Parathyroid adenoma (tissue), 2 donors: ENCODE measurements at regions not wholly inside any gene's neighbourhood (a gene's known extent, or its start where the extent isn't known, plus 50 kb on each side); places are given as distances from the start of the nearest gene placed in this dataset.

Experiments
- H2AFZ ChIP-seq: fragments of 300-600 bp; sonication (generic); one replicate; pipeline ENCODE4 v1.7.0; 2017; ENCODE audit warnings: antibody characterized with exemption, mild to moderate bottlenecking
- H3K27ac ChIP-seq: fragments of 300-600 bp; sonication (generic); one replicate; pipeline ENCODE4 v1.7.0; 2017
- H3K27me3 ChIP-seq: fragments of 300-600 bp; sonication (generic); one replicate; pipeline ENCODE4 v1.7.0; 2017; ENCODE audit warnings: low read length; ENCODE audit not compliant: control insufficient read depth, insufficient read depth
- H3K36me3 ChIP-seq: fragments of 300-600 bp; sonication (generic); one replicate; pipeline ENCODE4 v1.7.0; 2017; ENCODE audit warnings: low read length; ENCODE audit not compliant: control insufficient read depth, insufficient read depth
- H3K4me1 ChIP-seq: fragments of 300-600 bp; sonication (generic); one replicate; pipeline ENCODE4 v1.7.0; 2017; ENCODE audit warnings: control low read depth
- H3K4me2 ChIP-seq: fragments of 300-600 bp; sonication (generic); one replicate; pipeline ENCODE4 v1.7.0; 2017; ENCODE audit warnings: low read length
- H3K4me3 ChIP-seq: fragments of 300-600 bp; sonication (generic); one replicate; pipeline ENCODE4 v1.7.0; 2017; ENCODE audit warnings: low read depth, low read length
- H3K79me2 ChIP-seq: fragments of 300-600 bp; sonication (generic); one replicate; pipeline ENCODE4 v1.7.0; 2017; ENCODE audit warnings: control low read depth
- H3K9ac ChIP-seq: fragments of 300-600 bp; sonication (generic); one replicate; pipeline ENCODE4 v1.7.0; 2017; ENCODE audit warnings: mild to moderate bottlenecking
- H3K9me3 ChIP-seq: fragments of 300-600 bp; sonication (generic); one replicate; pipeline ENCODE4 v1.7.0; 2017; ENCODE audit warnings: low read length; ENCODE audit not compliant: control insufficient read depth
- TF ChIP-seq, protein P1 (sequence below): fragments of 300-600 bp; sonication (generic); IDR thresholded peaks from one replicate; pipeline ENCODE4 v1.7.0; 2017; ENCODE audit warnings: antibody characterized with exemption, mild to moderate bottlenecking
- donor health status: primary hyperparathyroidism.

DNA sequence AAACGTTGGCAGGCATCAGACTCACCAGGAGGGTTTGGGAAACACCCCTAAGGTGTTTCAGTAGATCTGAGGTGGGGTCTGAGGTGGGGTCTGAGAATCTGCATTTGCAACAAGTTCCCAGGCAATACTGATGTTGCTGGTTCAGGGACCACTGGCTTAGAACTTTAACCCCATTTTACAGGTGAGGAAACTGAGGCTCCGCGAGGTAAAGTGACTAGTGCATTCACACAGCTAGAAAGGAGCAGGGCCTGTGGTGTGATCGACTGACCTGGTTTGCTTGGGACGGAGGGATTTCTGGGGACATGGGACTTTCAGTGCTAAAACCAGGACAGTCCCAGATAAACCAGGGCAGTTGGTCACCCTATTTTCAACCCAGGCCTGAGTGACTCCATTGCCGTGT lies 81.4 kb upstream of the ZNF618 start:
- Histone ChIP-seq H3K4me3 (no peak overlapping the region), H3K4me2 (no peak overlapping the region), H3K79me2 (no peaks in the 10 kb centered on the region), H3K27me3 (no peaks in the 10 kb centered on the region), H3K9ac (no peak overlapping the region), H3K36me3 (no peaks in the 10 kb centered on the region), H2AFZ (no peak overlapping the region), H3K9me3 (no peaks in the 10 kb centered on the region), H3K27ac (no peak overlapping the region), H3K4me1 (no peaks in the 10 kb centered on the region)
- TF ChIP-seq, protein P1, sequence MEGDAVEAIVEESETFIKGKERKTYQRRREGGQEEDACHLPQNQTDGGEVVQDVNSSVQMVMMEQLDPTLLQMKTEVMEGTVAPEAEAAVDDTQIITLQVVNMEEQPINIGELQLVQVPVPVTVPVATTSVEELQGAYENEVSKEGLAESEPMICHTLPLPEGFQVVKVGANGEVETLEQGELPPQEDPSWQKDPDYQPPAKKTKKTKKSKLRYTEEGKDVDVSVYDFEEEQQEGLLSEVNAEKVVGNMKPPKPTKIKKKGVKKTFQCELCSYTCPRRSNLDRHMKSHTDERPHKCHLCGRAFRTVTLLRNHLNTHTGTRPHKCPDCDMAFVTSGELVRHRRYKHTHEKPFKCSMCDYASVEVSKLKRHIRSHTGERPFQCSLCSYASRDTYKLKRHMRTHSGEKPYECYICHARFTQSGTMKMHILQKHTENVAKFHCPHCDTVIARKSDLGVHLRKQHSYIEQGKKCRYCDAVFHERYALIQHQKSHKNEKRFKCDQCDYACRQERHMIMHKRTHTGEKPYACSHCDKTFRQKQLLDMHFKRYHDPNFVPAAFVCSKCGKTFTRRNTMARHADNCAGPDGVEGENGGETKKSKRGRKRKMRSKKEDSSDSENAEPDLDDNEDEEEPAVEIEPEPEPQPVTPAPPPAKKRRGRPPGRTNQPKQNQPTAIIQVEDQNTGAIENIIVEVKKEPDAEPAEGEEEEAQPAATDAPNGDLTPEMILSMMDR: no peak

DNA sequence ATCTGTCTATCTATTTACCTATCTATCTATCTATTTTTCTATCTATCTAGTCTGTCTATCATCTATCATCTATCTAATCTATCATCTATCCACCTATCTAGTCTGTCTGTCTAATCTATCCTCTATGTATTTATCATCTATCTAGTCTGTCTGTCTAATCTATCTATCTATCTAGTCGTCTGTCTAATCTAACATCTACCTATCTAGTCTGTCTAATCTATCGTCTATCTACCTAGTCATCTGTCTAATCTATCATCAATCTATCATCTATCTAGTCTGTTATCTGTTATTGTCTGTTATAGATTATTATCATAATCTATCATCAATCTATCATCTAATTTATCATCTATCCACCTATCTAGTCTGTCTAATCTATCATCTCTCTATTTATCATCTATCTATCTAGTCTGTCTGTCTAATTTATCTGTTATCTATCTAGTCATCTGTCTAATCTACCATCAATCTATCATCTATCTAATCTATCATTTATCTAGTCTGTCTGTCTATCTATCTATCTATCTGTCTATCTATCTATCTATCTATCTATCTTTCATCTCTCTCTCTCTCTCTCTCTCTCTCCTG lies 80.2 kb upstream of the ZNF618 start:
- Histone ChIP-seq H2AFZ (no peak overlapping the region), H3K79me2 (no peaks in the 10 kb centered on the region), H3K27me3 (no peaks in the 10 kb centered on the region), H3K4me2 (no peak overlapping the region), H3K9ac (no peak overlapping the region), H3K27ac (no peak overlapping the region), H3K9me3 (no peaks in the 10 kb centered on the region), H3K4me1 (no peaks in the 10 kb centered on the region), H3K4me3 (no peak overlapping the region), H3K36me3 (no peaks in the 10 kb centered on the region)
- TF ChIP-seq, protein P1: no peak

DNA sequence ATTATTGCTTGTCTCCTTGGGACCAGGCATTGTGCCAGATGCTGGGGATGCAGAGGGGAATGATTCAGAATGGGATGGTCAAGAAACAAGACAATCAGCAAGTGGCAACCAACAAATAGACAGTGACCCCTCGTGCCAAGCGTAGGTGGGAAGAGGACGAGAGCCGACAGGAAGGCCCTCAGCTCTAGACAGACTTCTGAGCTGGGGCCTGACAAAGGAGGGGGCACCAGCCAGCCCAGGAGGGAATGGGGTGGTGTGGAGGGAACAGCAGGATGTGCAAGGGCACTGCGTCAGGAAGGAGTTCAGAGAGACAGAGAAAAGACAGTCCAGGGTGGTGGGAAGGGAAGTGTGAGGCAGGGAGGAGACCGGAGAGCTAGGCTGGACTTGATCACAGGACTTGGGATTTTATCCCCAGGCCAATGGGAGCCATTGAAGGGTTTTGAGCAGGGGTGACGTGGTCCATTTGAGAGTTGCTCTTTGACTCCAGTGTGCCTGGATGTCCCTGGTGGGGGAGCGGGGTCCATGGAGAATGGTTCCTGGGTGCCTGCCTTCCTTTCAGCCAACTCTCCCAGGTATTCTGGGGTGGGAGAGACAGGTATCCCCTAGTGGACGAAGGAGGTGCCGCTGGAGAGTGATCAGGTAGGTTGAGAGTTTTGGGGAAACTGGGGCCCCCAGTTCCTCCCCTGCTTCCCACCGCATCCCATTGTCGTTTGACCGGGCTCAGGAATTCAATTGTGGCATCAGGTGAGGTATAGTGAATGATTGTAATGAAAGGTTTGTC lies 79.3 kb upstream of the ZNF618 start:
- no peaks in the 10 kb centered on the region for H3K27me3 ChIP-seq
- no peak overlapping the region for H3K4me3 ChIP-seq
- no peaks in the 10 kb centered on the region for H3K9me3 ChIP-seq
- no peaks in the 10 kb centered on the region for H3K4me1 ChIP-seq
- TF ChIP-seq, protein P1: no peak
- no peaks in the 10 kb centered on the region for H3K36me3 ChIP-seq
- H2AFZ ChIP-seq: no peak overlapping the region
- no peaks in the 10 kb centered on the region for H3K79me2 ChIP-seq
- no peak overlapping the region for H3K27ac ChIP-seq
- no peak overlapping the region for H3K4me2 ChIP-seq
- H3K9ac ChIP-seq: no peak overlapping the region

DNA sequence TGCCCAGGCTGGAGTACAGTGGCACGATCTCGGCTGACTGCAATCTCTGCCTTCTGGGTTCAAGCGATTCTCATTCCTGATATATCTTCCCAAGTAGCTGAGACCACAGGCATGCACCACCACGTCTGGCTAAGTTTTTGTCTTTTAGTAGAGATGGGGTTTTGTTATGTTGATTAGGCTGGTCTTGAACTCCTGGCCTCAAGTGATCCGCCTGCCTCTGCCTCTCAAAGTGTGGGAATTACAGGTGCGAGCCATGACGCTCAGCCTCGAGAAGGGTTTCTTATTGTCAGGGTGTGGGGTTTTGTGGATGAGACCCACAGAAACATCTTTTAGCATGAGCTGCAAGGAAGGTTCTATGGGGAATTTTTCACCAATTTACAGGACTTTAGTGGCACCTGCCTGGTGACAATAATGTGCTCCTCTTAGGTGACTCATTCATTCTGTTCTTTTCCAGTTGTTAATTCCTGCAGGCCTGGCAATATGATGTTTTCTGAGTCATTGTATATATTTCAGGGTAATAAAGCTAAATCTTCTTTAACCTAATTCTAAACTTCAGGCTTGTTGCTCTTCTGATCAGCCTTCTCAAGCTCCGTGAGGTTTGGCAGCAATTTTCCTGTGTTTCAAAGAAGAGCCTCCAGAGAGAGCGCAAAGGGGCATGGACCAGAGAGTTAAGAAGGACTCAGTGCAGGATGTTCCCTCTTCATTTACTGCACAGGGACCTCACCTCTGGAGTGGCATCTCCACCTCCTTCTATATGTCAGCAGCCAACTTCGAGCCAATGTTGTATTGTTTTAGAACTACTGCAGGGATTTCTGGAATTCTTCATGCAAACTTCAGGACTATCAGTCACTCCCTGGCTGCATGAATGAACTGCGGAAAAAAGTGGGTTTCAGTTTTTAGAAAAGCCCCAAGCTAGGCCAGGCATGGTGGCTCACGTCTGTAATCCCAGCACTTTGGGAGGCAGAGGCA lies 77.8 kb upstream of the ZNF618 start:
- no peak overlapping the region for H3K4me2 ChIP-seq
- H3K27me3 ChIP-seq: no peaks in the 10 kb centered on the region
- no peaks in the 10 kb centered on the region for H3K36me3 ChIP-seq
- no peak overlapping the region for H3K9ac ChIP-seq
- no peaks in the 10 kb centered on the region for H3K4me1 ChIP-seq
- no peak overlapping the region for H3K4me3 ChIP-seq
- no peaks in the 10 kb centered on the region for H3K79me2 ChIP-seq
- H3K27ac ChIP-seq: no peak overlapping the region
- TF ChIP-seq, protein P1: no peak
- no peak overlapping the region for H2AFZ ChIP-seq
- no peaks in the 10 kb centered on the region for H3K9me3 ChIP-seq
